IgD-negative memory B cell (primary cell): ENCODE measurements at regions not wholly inside any gene's neighbourhood (a gene's known extent, or its start where the extent isn't known, plus 50 kb on each side); places are given as distances from the start of the nearest gene placed in this dataset.
"Not testable (repeated sequence)": the region's sequence is repeated elsewhere in the genome, so short reads cannot be mapped to it uniquely, and the experiment has no call there.

Source experiments
- H3K27ac Mint-ChIP-seq, 3 donors: one replicate each; pipeline ENCODE4 v1.8.0; 2020 to 2022; ENCODE audit warnings: mild to moderate bottlenecking in 3 of 3, mixed read lengths in 3 of 3, moderate library complexity in 1 of 3
- H3K27me3 Mint-ChIP-seq: one replicate; pipeline ENCODE4 v1.8.0; 2021; ENCODE audit warnings: mixed read lengths
- H3K36me3 Mint-ChIP-seq: one replicate; pipeline ENCODE4 v1.8.0; 2020; ENCODE audit warnings: mild to moderate bottlenecking, mixed read lengths
- H3K4me1 Mint-ChIP-seq, 3 donors: one replicate each; pipeline ENCODE4 v1.8.0; 2020 to 2022; ENCODE audit warnings: mixed read lengths in 3 of 3, mild to moderate bottlenecking in 1 of 3
- H3K4me3 Mint-ChIP-seq, 4 donors: one replicate each; pipeline ENCODE4 v1.8.0; 2020 to 2022; ENCODE audit warnings: mild to moderate bottlenecking in 4 of 4, mixed read lengths in 4 of 4, moderate library complexity in 3 of 4
- H3K9me3 Mint-ChIP-seq, 3 donors: one replicate each; pipeline ENCODE4 v1.8.0; 2020 to 2021; ENCODE audit warnings: mixed read lengths in 3 of 3, mild to moderate bottlenecking in 1 of 3

GRCh38 chr7:97418312-97418711 lies 300.8 kb downstream of the SDHAF3 start:
- Mint-ChIP-seq H3K4me3 (no peak overlapping the region), H3K27me3 (no peaks in the 10 kb centered on the region), H3K27ac (no peak overlapping the region), H3K36me3 (no peaks in the 10 kb centered on the region), H3K4me1 (no peaks in the 10 kb centered on the region), H3K9me3 (no peaks in the 10 kb centered on the region)

DNA sequence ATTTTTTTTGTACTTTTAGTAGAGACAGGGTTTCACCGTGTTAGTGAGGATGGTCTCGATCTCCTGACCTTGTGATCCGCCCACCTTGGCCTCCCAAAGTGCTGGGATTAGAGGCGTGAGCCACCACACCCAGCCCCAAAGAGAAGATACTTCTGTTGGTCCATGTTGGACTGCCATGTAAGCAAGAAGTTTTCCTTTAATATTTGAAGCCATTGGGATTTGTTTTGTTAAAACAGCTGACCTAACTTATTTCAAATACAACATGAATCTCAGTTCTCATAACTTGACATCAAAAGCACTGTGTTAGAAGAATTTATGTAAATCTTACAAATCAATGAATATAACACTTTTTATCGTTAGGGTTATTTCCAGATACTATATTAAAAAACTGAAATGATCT lies 302.4 kb downstream of the SDHAF3 start:
- Mint-ChIP-seq H3K4me3 (no peak overlapping the region), H3K9me3 (peaks cover 0 to 1% (median 0%) of the 10 kb centered on the region in 3 donors), H3K36me3 (no peaks in the 10 kb centered on the region), H3K27me3 (no peaks in the 10 kb centered on the region), H3K27ac (no peak overlapping the region), H3K4me1 (no peaks in the 10 kb centered on the region)

- H3K4me3 Mint-ChIP-seq = no peak overlapping the region
- no peaks in the 10 kb centered on the region for H3K4me1 Mint-ChIP-seq
- H3K27me3 Mint-ChIP-seq = no peaks in the 10 kb centered on the region
- no peaks in the 10 kb centered on the region for H3K36me3 Mint-ChIP-seq
- H3K27ac Mint-ChIP-seq = no peak overlapping the region
- peaks cover 0 to 1% (median 0%) of the 10 kb centered on the region in 3 donors for H3K9me3 Mint-ChIP-seq
Observed at GRCh38 chr7:97421307-97421930, 303.9 kb downstream of the SDHAF3 start.

DNA sequence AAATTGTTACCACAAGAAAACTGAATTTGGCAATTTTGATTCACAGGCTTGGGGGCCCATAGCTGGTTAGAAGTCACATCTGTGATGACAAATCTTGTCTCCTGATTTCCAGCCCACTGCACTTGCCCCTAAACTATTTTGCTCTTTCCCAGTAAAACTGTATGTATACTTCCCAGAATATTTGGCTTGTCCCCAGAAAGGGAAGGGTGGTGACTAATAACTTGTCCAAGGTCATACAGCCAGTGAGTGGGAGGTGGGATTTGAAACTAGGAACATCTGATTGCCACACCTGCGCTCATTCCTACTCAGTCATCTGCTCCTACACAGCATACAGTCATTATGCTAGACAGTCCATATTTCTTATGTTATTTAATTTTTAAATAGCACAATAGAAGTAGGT lies 304.5 kb downstream of the SDHAF3 start:
- Mint-ChIP-seq H3K36me3 (no peaks in the 10 kb centered on the region), H3K4me1 (no peaks in the 10 kb centered on the region), H3K27ac (no peak overlapping the region), H3K27me3 (no peaks in the 10 kb centered on the region), H3K4me3 (no peak overlapping the region), H3K9me3 (peaks cover 0 to 2% (median 1%) of the 10 kb centered on the region in 3 donors)

DNA sequence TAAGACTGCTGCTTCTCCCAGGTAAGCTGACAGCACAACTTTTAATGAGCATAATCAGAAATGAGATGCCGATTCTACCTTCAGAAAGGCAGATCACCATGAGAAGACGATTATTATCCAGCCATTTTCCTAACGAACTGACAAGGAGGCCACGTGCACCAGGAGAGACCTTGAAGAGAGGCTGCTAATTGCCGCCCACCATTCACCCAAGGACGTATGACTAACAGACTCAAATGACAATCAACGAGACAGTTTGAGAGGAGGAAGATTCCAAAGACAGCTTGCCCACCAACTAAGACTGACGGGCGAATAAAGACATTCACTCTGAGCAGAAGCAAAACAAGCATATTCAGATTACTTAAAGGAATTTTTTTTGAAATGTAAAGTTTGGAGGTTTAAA lies 301.9 kb upstream of the TAC1 start:
- Mint-ChIP-seq H3K9me3 (peaks cover 0 to 8% (median 4%) of the 10 kb centered on the region in 3 donors), H3K4me1 (no peaks in the 10 kb centered on the region), H3K4me3 (no peak overlapping the region), H3K36me3 (no peaks in the 10 kb centered on the region), H3K27me3 (no peaks in the 10 kb centered on the region), H3K27ac (no peak overlapping the region)

DNA sequence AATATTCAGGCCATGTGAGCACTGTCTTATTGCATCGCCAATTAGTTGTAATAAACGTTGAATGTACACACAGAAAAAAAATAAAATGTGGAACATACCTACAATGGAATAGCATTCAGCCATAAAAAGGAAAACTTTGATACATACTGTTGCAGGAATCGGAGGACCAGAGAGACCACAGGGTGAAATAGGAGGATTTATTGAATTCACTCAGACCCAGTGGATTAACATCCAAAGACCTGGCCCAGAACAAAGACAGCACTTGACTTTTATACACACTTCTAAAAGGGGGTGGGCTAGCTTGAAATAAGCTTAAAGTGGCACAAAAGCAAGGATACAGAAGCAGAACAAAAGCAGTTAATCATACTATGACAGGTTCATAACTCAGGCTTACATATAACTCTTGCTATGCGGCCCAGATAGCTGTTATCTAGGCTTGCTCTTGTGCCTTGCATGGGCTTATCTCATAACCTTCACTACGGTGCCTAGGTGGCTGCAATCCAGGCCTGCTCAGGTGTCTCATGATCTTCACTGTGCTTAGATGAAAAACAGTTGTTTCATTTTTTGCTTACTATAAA lies 292.2 kb upstream of the TAC1 start:
- H3K27me3 Mint-ChIP-seq = no peaks in the 10 kb centered on the region
- no peak overlapping the region for H3K4me3 Mint-ChIP-seq
- peaks cover 4 to 25% (median 9%) of the 10 kb centered on the region in 3 donors for H3K9me3 Mint-ChIP-seq
- H3K36me3 Mint-ChIP-seq = no peaks in the 10 kb centered on the region
- H3K27ac Mint-ChIP-seq = no peak overlapping the region
- H3K4me1 Mint-ChIP-seq = no peaks in the 10 kb centered on the region

GRCh38 chr7:97446361-97446760 lies 285.5 kb upstream of the TAC1 start:
- H3K4me1 Mint-ChIP-seq = peaks cover 0 to 1% (median 0%) of the 10 kb centered on the region in 3 donors
- H3K27ac Mint-ChIP-seq = no peak overlapping the region
- peaks cover 1% of the 10 kb centered on the region for H3K36me3 Mint-ChIP-seq
- H3K4me3 Mint-ChIP-seq = no peak overlapping the region
- no peaks in the 10 kb centered on the region for H3K27me3 Mint-ChIP-seq
- H3K9me3 Mint-ChIP-seq = peaks cover 0 to 18% (median 5%) of the 10 kb centered on the region in 3 donors

- not testable (repeated sequence) for H3K27ac Mint-ChIP-seq, H3K36me3 Mint-ChIP-seq, H3K27me3 Mint-ChIP-seq, H3K4me3 Mint-ChIP-seq, H3K4me1 Mint-ChIP-seq
- H3K9me3 Mint-ChIP-seq = peaks cover 0 to 12% (median 5%) of the 10 kb centered on the region in 3 donors
Observed at GRCh38 chr7:97449448-97449847, 282.4 kb upstream of the TAC1 start.

- Mint-ChIP-seq H3K9me3 (peaks cover 0 to 9% (median 2%) of the 10 kb centered on the region in 3 donors), H3K4me1 (peaks cover 0 to 1% (median 0%) of the 10 kb centered on the region in 3 donors), H3K4me3 (no peak overlapping the region), H3K36me3 (peaks cover 1% of the 10 kb centered on the region), H3K27me3 (no peaks in the 10 kb centered on the region), H3K27ac (no peak overlapping the region)
Observed at GRCh38 chr7:97450516-97450915, 281.4 kb upstream of the TAC1 start.

GRCh38 chr7:97454636-97455035 lies 277.2 kb upstream of the TAC1 start:
- Mint-ChIP-seq H3K27me3 (peaks cover 3% of the 10 kb centered on the region), H3K36me3 (peaks cover 2% of the 10 kb centered on the region), H3K4me1 (peaks cover 0 to 1% (median 0%) of the 10 kb centered on the region in 3 donors), H3K9me3 (peaks cover 0 to 3% (median 0%) of the 10 kb centered on the region in 3 donors), H3K27ac (no peak overlapping the region), H3K4me3 (no peak overlapping the region)

DNA sequence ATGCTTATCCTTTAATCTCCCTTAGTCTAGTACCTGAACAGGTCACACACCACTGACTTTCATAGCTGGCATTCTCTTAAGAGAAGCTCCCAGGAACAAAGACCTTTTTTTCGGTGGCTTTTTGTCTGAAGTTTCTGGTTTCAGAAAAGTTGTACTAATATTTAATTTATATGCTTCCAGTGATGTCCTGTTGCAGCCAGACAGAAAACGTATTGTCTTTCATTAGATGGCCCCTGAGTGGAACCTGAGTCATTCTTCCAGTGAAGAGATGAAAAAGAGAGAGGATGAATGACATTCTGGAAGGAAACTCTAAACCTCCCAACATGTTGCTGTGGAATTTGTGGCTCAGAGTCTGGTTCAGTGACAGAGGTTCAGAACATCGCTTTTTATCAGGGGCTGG lies 274.8 kb upstream of the TAC1 start:
- Mint-ChIP-seq H3K4me1 (no peaks in the 10 kb centered on the region), H3K27me3 (peaks cover 3% of the 10 kb centered on the region), H3K9me3 (peaks cover 3 to 8% (median 5%) of the 10 kb centered on the region in 3 donors), H3K27ac (no peak overlapping the region), H3K4me3 (no peak overlapping the region), H3K36me3 (peaks cover 2% of the 10 kb centered on the region)

- H3K4me3 Mint-ChIP-seq = no peak overlapping the region
- H3K36me3 Mint-ChIP-seq = peaks cover 2% of the 10 kb centered on the region
- no peak overlapping the region for H3K27ac Mint-ChIP-seq
- H3K4me1 Mint-ChIP-seq = no peaks in the 10 kb centered on the region
- H3K27me3 Mint-ChIP-seq = peaks cover 3% of the 10 kb centered on the region
- H3K9me3 Mint-ChIP-seq = peaks cover 7 to 17% (median 8%) of the 10 kb centered on the region in 3 donors
Observed at GRCh38 chr7:97460433-97460832, 271.5 kb upstream of the TAC1 start.

DNA sequence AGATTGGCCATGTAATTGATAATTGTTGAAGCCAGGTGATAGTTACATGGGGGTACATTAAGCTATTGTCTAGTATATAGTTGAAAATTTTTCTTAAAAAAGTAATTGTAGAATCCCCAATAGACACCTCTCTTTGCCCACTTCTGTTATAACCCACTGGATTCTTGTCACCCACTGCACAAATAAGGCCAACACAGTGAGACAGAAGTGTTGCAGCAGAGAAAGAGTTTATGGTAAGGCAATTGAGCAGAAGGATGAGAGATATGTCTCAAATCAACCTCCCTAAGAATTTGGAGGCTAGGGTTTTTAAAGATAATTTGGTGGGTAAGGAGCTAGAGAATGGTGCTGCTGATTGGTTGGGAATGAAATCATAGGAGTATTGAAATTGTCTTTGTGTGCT lies 270.3 kb upstream of the TAC1 start:
- peaks cover 3% of the 10 kb centered on the region for H3K27me3 Mint-ChIP-seq
- H3K4me3 Mint-ChIP-seq = no peak overlapping the region
- no peak overlapping the region for H3K27ac Mint-ChIP-seq
- peaks cover 2% of the 10 kb centered on the region for H3K36me3 Mint-ChIP-seq
- H3K4me1 Mint-ChIP-seq = no peaks in the 10 kb centered on the region
- peaks cover 4 to 17% (median 7%) of the 10 kb centered on the region in 3 donors for H3K9me3 Mint-ChIP-seq

DNA sequence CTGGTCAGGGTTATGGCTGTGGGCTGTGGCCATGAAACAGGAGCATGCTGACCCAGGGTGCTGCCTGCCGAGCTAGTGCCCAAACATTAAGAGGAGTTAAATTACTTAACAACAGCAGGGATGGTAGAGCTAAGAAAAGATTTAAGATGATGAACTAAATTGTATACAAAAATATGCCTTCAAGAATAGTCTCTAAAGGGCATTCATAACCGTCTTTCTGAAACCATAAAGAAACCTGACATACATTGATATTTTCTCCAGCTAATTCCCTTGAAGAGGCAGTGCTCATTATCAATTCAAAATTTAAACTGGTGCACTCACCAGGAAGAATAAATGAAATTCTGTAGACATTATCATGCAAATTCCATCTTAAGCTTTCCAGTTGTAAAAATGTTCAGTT lies 265.8 kb upstream of the TAC1 start:
- no peak overlapping the region for H3K27ac Mint-ChIP-seq
- no peaks in the 10 kb centered on the region for H3K36me3 Mint-ChIP-seq
- H3K27me3 Mint-ChIP-seq = peaks cover 3% of the 10 kb centered on the region
- H3K4me1 Mint-ChIP-seq = no peaks in the 10 kb centered on the region
- H3K4me3 Mint-ChIP-seq = no peak overlapping the region
- peaks cover 2 to 14% (median 4%) of the 10 kb centered on the region in 3 donors for H3K9me3 Mint-ChIP-seq

- H3K9me3 Mint-ChIP-seq = peaks cover 2 to 8% (median 4%) of the 10 kb centered on the region in 3 donors
- H3K4me3 Mint-ChIP-seq = no peak overlapping the region
- H3K36me3 Mint-ChIP-seq = no peaks in the 10 kb centered on the region
- no peak overlapping the region for H3K27ac Mint-ChIP-seq
- H3K4me1 Mint-ChIP-seq = peaks cover 0 to 1% (median 0%) of the 10 kb centered on the region in 3 donors
- peaks cover 3% of the 10 kb centered on the region for H3K27me3 Mint-ChIP-seq
Observed at GRCh38 chr7:97466999-97467740, 264.7 kb upstream of the TAC1 start.
